Stimulated activated CD4-positive, alpha-beta T cell treated with anti-CD3 and anti-CD28 coated beads, TNF-alpha, amount 100 ng/mL, for 4 hours (primary cell): ENCODE measurements at regions not wholly inside any gene's neighbourhood (a gene's known extent, or its start where the extent isn't known, plus 50 kb on each side); places are given as distances from the start of the nearest gene placed in this dataset.
"Not testable (repeated sequence)": the region's sequence is repeated elsewhere in the genome, so short reads cannot be mapped to it uniquely, and the experiment has no call there.

Experiments
- DNase-seq, 3 experiments: peaks; one replicate each; pipeline ENCODE4 v3.0.0-alpha.2; 2020; ENCODE audit warnings: low read depth in 3 of 3

- DNase-seq = not testable (repeated sequence)
Observed at GRCh38 chr15:84094720-84095119, 140.9 kb upstream of the GOLGA6L4 start.

DNA sequence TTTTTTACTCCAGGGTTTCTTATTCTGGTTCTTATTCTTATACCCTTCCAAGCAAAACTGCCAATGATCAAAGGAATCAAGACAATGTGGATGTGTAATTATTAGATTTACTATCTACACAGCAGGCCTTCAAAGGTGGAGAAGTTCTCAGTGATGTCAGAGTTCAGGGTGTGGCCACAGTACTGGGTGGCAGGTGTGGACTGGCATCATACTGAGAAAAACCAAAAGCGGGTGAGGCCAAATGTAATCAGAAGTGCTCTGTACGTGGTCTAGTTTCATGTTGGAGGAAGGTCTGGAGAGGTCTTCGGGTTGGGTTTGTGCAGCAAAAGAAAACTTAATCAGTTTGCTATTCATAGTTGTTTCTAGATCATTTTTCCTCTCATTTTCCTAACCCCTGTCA, 138.5 kb upstream of the GOLGA6L4 start:
- DNase-seq = not testable (repeated sequence)

DNA sequence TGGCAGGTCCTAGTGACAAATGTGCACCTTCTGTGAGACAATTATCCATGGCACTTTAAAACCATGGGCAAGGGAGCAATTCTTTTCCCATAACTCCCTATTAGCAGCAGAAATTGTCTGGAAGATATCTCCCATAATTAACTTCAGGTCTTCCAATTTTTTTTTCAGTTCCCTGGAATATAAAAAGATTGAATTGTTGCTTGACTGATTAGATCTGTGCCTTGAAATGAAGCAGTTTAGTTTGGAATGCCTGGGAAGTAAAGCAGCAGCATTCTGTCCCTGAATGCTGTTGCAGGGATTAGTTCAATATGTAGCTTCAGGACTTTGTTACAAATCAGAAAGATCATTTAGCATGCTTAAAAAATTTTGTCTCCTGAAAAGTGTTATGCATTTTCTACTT, 137.0 kb upstream of the GOLGA6L4 start:
- no peak for DNase-seq

GRCh38 chr15:84099181-84099580, 136.4 kb upstream of the GOLGA6L4 start:
- DNase-seq = no peak

DNA sequence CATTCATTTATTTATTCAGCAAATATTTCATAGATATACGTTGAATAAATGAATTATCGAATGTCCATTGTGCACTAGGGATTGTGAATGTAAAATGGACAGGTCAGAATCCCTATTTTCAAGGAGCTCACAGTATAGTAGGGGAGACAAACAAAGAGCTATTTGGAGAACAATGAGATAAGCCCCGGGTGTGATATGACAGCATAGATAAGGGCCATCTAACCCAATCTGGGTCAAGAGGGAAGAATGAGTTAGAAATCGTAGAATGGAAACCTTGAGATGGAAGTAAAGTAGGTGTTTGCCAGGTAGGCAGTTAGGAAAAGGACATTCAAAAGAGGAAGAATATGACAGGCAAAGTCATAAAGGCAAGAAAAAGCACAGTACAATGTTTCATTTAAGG, 132.2 kb upstream of the GOLGA6L4 start:
- DNase-seq = no peak

- no peak for DNase-seq
Observed at GRCh38 chr15:84104853-84105252, 130.7 kb upstream of the GOLGA6L4 start.

DNA sequence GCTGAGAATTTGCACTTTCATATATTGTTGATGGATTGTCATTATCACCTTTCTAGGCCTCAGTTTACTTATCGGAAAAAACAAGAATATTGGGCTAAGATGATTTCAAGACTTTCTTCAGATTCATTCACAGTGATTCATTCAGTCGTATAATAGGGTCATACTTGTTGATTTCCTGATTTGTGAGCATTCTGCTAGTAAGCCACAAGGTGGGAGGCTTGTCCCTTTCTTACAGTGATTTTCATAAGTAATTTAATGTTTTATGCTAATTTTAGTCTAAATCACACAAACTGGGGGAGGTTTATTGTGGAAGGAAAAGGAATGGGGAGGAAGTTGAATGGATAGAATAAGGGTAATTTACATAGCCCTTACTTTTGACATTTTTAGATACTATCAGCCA, 126.8 kb upstream of the GOLGA6L4 start:
- DNase-seq = no peak

GRCh38 chr15:84111575-84111974, 124.0 kb upstream of the GOLGA6L4 start:
- DNase-seq = no peak

GRCh38 chr15:84112025-84112424, 123.5 kb upstream of the GOLGA6L4 start:
- DNase-seq = no peak

GRCh38 chr15:84113919-84114318, 121.7 kb upstream of the GOLGA6L4 start:
- DNase-seq = no peak

- not testable (repeated sequence) for DNase-seq
Observed at GRCh38 chr15:84114680-84115079, 120.9 kb upstream of the GOLGA6L4 start.

DNA sequence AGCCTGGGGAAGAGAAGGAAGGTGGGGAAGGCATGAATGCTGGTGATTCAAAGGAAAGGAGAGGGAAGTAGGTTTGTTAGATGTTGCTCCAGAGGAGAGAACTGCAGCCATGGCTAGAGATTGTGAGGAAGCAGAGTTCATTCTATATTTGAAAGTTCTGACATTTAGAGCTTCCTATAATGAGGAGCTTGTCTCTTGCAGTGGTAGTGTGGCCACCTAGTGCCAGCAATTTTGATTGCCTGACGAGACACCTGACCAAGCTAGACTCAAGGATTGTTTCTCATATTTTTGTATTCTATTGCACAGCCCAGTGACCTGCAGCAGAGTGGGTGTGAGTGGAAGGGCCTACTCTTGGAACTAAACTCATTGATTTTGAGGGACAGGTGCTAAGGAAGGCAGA, 116.2 kb upstream of the GOLGA6L4 start:
- not testable (repeated sequence) for DNase-seq

- not testable (repeated sequence) for DNase-seq
Observed at GRCh38 chr15:84120903-84121302, 114.7 kb upstream of the GOLGA6L4 start.

DNA sequence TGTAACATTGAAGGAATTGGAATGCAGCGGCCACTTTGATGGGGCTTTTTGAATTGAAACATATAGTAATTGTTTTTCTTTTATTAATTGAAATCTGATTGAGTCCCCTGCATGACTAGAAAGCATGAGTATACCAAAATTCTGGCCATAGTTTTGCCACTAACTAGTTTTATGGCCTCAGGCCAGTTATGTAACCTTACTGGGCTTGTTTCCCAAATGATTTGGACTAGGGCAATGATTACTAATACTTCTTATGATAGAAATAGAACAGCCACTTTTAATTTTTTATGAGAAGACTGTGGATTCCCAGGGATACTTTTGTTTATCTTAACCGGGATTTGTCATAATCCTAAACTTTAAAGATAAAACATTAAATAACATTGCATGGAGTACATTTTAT, 106.9 kb upstream of the GOLGA6L4 start:
- not testable (repeated sequence) for DNase-seq

GRCh38 chr15:84130098-84130831, 105.3 kb upstream of the GOLGA6L4 start:
- not testable (repeated sequence) for DNase-seq

DNA sequence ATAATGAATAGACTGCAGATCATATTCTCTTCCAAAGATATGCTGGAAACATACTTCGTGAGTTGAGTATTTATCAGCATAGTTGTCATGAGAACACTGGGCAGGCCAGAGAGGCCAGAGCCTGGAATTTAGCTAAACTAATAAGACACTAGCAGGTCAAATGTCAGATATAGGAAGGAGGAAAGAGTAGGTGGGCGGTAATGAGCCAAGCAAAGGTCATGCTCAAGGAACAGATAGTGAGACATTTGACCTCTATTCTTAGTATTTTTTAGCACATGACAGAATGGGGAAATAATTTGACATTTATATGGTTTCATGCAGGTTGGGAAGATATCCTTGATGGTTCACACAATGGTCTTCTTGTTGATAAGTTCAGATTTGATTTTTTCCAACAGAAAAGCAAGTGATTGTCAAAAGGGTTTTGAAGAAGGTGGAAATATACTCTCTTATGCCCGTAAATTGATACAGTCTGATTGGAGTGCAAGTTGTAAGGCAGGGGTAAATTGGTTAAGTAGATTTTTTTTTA, 99.6 kb upstream of the GOLGA6L4 start:
- DNase-seq = not testable (repeated sequence)

DNA sequence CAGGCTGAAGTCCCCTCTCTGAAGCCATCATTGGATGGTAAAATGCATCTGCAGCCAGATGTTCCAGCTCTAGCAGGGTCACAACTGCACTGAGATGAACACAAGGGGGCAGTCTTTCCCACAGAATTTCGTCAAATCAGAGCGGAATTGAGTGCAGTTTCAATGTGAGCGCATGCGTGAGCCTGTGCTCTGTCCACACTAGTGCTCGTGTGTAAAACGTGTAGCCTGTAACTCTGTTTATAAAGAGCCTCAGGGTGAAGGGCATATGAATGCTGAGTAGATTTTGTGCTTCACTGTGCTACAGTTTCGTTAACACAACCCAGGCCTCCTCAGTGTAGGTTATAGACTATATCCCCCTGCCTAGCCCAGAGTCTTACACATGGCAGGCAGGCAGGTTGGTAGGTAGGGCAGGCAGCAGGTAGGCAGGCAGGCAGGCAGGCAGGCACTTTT, 92.7 kb upstream of the GOLGA6L4 start:
- DNase-seq = peak; percentile 31 to 60 (median 52)

DNA sequence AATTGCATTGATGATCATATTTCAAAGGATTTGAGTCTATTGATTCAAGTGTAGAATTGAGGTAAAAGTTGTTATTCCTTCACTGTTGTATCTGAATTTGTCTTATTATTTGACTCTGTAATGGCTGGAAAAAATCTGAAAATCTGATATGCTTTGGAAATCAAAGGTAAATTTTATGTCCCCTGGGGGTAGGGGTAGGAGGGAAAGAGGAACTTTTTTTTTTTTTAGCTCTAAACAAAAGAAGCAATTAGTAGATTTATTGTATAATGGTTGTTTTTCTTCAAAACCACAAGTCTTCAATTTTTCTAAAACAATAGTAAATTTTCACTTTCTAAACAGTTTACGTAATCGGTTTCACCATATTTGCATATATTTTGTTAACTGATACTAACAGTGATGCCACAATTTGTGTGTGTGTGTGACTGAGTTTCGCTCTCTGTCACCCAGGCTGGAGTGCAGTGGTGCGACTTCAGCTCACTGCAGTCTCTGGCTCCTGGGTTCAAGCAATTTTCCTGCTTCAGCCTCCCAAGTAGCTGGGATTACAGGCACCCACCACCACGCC, 91.7 kb upstream of the GOLGA6L4 start:
- no peak for DNase-seq

- DNase-seq = not testable (repeated sequence)
Observed at GRCh38 chr15:84144946-84145345, 90.6 kb upstream of the GOLGA6L4 start.

GRCh38 chr15:84146299-84146698, 89.3 kb upstream of the GOLGA6L4 start:
- not testable (repeated sequence) for DNase-seq

DNA sequence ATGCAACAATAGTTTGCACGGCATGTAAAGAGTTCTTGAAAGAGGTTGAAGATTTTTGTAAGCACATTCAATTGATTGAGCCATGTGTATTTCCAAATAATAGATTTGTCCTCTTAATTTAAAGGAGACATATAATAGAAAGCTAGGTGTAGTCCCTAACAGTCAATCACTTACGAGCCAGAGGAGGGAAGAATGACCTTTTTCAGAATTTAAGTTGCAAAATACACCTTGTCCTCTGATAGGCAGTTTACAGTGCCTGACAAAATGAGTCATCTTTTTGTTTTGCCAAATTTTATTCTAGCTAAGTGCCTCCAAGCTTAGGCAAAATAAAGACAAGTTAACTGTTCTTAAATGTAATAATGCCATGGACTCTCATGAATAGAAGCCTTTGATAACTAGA, 88.3 kb upstream of the GOLGA6L4 start:
- not testable (repeated sequence) for DNase-seq

- no peak for DNase-seq
Observed at GRCh38 chr15:84151205-84151931, 84.2 kb upstream of the GOLGA6L4 start.
